ENCODE measurements at regions not wholly inside any gene's neighbourhood (a gene's known extent, or its start where the extent isn't known, plus 50 kb on each side); places are given as distances from the start of the nearest gene placed in this dataset.

GRCh38 chr18:8910186-8910822 is 192.2 kb upstream of the NDUFV2 start:
- H2BK5ac ChIP-seq (ENCODE audit: low read depth, low read length, poor library complexity, severe bottlenecking), result no peak overlapping the region
- no peak overlapping the region for H4K8ac ChIP-seq (ENCODE audit: low read length)
- no peaks in the 10 kb centered on the region for H3K4me1 ChIP-seq (ENCODE audit: control insufficient read depth, insufficient read depth, low read depth, low read length)
- H2BK12ac ChIP-seq (ENCODE audit: low read length in 2 of 2), result no peak overlapping the region
- no peak overlapping the region for H3K27ac ChIP-seq (ENCODE audit: low read length, poor library complexity, severe bottlenecking)
- H3K18ac ChIP-seq (ENCODE audit: low read depth in 1 of 2, low read length in 2 of 2), result no peak overlapping the region
- H2AK5ac ChIP-seq (ENCODE audit: low read length, severe bottlenecking), result no peak overlapping the region
- no peak overlapping the region for H3K23ac ChIP-seq (ENCODE audit: low read length in 2 of 2)
- H2BK15ac ChIP-seq (ENCODE audit: low read depth, poor library complexity, severe bottlenecking), result no peak overlapping the region
- no peak overlapping the region for H3K4me3 ChIP-seq (ENCODE audit: insufficient read depth in 1 of 2, low read depth in 1 of 2, low read length in 2 of 2)
- H3K9ac ChIP-seq (ENCODE audit: low read length), result peak overlapping the region; percentile 30
- H3K9me3 ChIP-seq (ENCODE audit: control insufficient read depth, low read length), result no peaks in the 10 kb centered on the region
- no peaks in the 10 kb centered on the region for H3K79me1 ChIP-seq (replicated peaks; ENCODE audit: low read length, poor library complexity, severe bottlenecking)
- no peak overlapping the region for H3K14ac ChIP-seq (ENCODE audit: low read length in 2 of 2)
- H3K27me3 ChIP-seq (ENCODE audit: control insufficient read depth in 1 of 2, insufficient read depth in 1 of 2, low read length in 2 of 2), result no peaks in the 10 kb centered on the region
- H3K36me3 ChIP-seq (ENCODE audit: control insufficient read depth in 1 of 2, insufficient read depth in 2 of 2, low read depth in 1 of 2, low read length in 2 of 2), result no peaks in the 10 kb centered on the region
- WGBS, result 88% methylated on average over 2 of the region's 4 CpGs
- H4K91ac ChIP-seq (ENCODE audit: low read length), result no peak overlapping the region
- H2AFZ ChIP-seq (ENCODE audit: low read depth, low read length), result no peak overlapping the region
- H3K4ac ChIP-seq (ENCODE audit: low read depth in 1 of 2, low read length in 2 of 2), result no peak overlapping the region
- no peak overlapping the region for H2BK120ac ChIP-seq (ENCODE audit: low read depth, low read length)
- no peak overlapping the region for H3K4me2 ChIP-seq (ENCODE audit: low read length, poor library complexity, severe bottlenecking)
- no peak for DNase-seq

DNA sequence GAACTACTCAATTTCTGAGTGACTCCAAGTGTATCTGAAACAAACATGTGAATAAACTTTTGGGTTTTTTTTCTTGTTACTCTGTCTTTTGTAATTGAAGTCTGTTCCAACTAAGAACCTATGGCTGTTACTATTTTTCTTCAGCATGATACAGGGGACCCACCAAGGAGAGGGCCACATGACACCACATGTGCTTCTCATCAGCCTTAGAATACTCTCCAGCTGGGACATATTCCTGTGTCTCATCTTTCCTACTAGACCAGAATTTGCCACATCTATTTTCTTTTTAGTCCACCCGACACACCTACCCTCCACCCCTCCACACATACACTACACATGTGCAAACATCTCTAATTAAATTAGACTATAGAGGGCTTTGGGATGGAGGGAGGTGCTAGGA is 191.7 kb upstream of the NDUFV2 start:
- no peak overlapping the region for H2AFZ ChIP-seq (ENCODE audit: low read depth, low read length)
- no peaks in the 10 kb centered on the region for H3K36me3 ChIP-seq (ENCODE audit: control insufficient read depth in 1 of 2, insufficient read depth in 2 of 2, low read depth in 1 of 2, low read length in 2 of 2)
- H3K23ac ChIP-seq (ENCODE audit: low read length in 2 of 2), result no peak overlapping the region
- H3K18ac ChIP-seq (ENCODE audit: low read depth in 1 of 2, low read length in 2 of 2), result no peak overlapping the region
- no peaks in the 10 kb centered on the region for H3K9me3 ChIP-seq (ENCODE audit: control insufficient read depth, low read length)
- H2AK5ac ChIP-seq (ENCODE audit: low read length, severe bottlenecking), result no peak overlapping the region
- H2BK15ac ChIP-seq (ENCODE audit: low read depth, poor library complexity, severe bottlenecking), result no peak overlapping the region
- DNase-seq, result no peak
- H3K79me1 ChIP-seq (replicated peaks; ENCODE audit: low read length, poor library complexity, severe bottlenecking), result no peaks in the 10 kb centered on the region
- H3K27me3 ChIP-seq (ENCODE audit: control insufficient read depth in 1 of 2, insufficient read depth in 1 of 2, low read length in 2 of 2), result no peaks in the 10 kb centered on the region
- no peak overlapping the region for H3K4ac ChIP-seq (ENCODE audit: low read depth in 1 of 2, low read length in 2 of 2)
- H3K4me3 ChIP-seq (ENCODE audit: insufficient read depth in 1 of 2, low read depth in 1 of 2, low read length in 2 of 2), result no peak overlapping the region
- no peak overlapping the region for H3K27ac ChIP-seq (ENCODE audit: low read length, poor library complexity, severe bottlenecking)
- H3K9ac ChIP-seq (ENCODE audit: low read length), result peak overlapping the region; percentile 30
- no peak overlapping the region for H4K8ac ChIP-seq (ENCODE audit: low read length)
- H4K91ac ChIP-seq (ENCODE audit: low read length), result no peak overlapping the region
- no peak overlapping the region for H2BK5ac ChIP-seq (ENCODE audit: low read depth, low read length, poor library complexity, severe bottlenecking)
- WGBS, result 100% methylated on average over 1 of the region's 1 CpG
- H3K4me1 ChIP-seq (ENCODE audit: control insufficient read depth, insufficient read depth, low read depth, low read length), result no peaks in the 10 kb centered on the region
- no peak overlapping the region for H2BK120ac ChIP-seq (ENCODE audit: low read depth, low read length)
- no peak overlapping the region for H3K4me2 ChIP-seq (ENCODE audit: low read length, poor library complexity, severe bottlenecking)
- H2BK12ac ChIP-seq (ENCODE audit: low read length in 2 of 2), result no peak overlapping the region
- no peak overlapping the region for H3K14ac ChIP-seq (ENCODE audit: low read length in 2 of 2)

GRCh38 chr18:8911408-8912340 is 190.8 kb upstream of the NDUFV2 start:
- Histone ChIP-seq H3K4ac (ENCODE audit: low read depth in 1 of 2, low read length in 2 of 2) (no peak overlapping the region), H3K4me2 (ENCODE audit: low read length, poor library complexity, severe bottlenecking) (no peak overlapping the region), H3K18ac (ENCODE audit: low read depth in 1 of 2, low read length in 2 of 2) (no peak overlapping the region), H3K4me3 (ENCODE audit: insufficient read depth in 1 of 2, low read depth in 1 of 2, low read length in 2 of 2) (no peak overlapping the region), H3K4me1 (ENCODE audit: control insufficient read depth, insufficient read depth, low read depth, low read length) (no peaks in the 10 kb centered on the region), H2AFZ (ENCODE audit: low read depth, low read length) (no peak overlapping the region), H3K9ac (ENCODE audit: low read length) (no peak overlapping the region), H2BK15ac (ENCODE audit: low read depth, poor library complexity, severe bottlenecking) (no peak overlapping the region), H3K9me3 (ENCODE audit: control insufficient read depth, low read length) (no peaks in the 10 kb centered on the region), H4K91ac (ENCODE audit: low read length) (no peak overlapping the region), H3K27ac (ENCODE audit: low read length, poor library complexity, severe bottlenecking) (no peak overlapping the region), H3K36me3 (ENCODE audit: control insufficient read depth in 1 of 2, insufficient read depth in 2 of 2, low read depth in 1 of 2, low read length in 2 of 2) (no peaks in the 10 kb centered on the region), H2BK12ac (ENCODE audit: low read length in 2 of 2) (no peak overlapping the region), H3K23ac (ENCODE audit: low read length in 2 of 2) (no peak overlapping the region), H3K79me1 (replicated peaks; ENCODE audit: low read length, poor library complexity, severe bottlenecking) (no peaks in the 10 kb centered on the region), H2BK120ac (ENCODE audit: low read depth, low read length) (no peak overlapping the region), H3K27me3 (ENCODE audit: control insufficient read depth in 1 of 2, insufficient read depth in 1 of 2, low read length in 2 of 2) (no peaks in the 10 kb centered on the region), H2BK5ac (ENCODE audit: low read depth, low read length, poor library complexity, severe bottlenecking) (no peak overlapping the region), H2AK5ac (ENCODE audit: low read length, severe bottlenecking) (no peak overlapping the region), H4K8ac (ENCODE audit: low read length) (no peak overlapping the region), H3K14ac (ENCODE audit: low read length in 2 of 2) (no peak overlapping the region)
- no peak for DNase-seq
- 83% methylated on average over 4 of the region's 5 CpGs for WGBS
